Upper lobe of right lung (tissue), 1 donor: ENCODE measurements at regions not wholly inside any gene's neighbourhood (a gene's known extent, or its start where the extent isn't known, plus 50 kb on each side); places are given as distances from the start of the nearest gene placed in this dataset.

Experiments
- ATAC-seq: fragments of 200-7000 bp; cut with Tn5 transposase; one replicate; pipeline ENCODE4 v1.9.1; 2020; ENCODE audit warnings: mild to moderate bottlenecking, moderate library complexity
- DNase-seq: peaks from one replicate; pipeline ENCODE4 v3.0.0-alpha.2; 2020
- H3K27ac ChIP-seq: fragments of 200-600 bp; one replicate; pipeline ENCODE4 v1.8.0; 2022
- H3K27me3 ChIP-seq: fragments of 200-600 bp; one replicate; pipeline ENCODE4 v1.8.0; 2022; ENCODE audit warnings: mild to moderate bottlenecking
- H3K36me3 ChIP-seq: fragments of 200-600 bp; one replicate; pipeline ENCODE4 v1.8.0; 2022
- H3K4me1 ChIP-seq: fragments of 200-600 bp; one replicate; pipeline ENCODE4 v1.8.0; 2022
- H3K4me3 ChIP-seq: fragments of 200-600 bp; one replicate; pipeline ENCODE4 v1.8.0; 2022; ENCODE audit warnings: mild to moderate bottlenecking
- H3K9me3 ChIP-seq: fragments of 200-600 bp; one replicate; pipeline ENCODE4 v1.8.0; 2022
- intact Hi-C: fragments of 100-400 bp; cut with DNase I; formaldehyde crosslinking; loops from one replicate; pipeline ENCODE4 v1.11.0; 2022
- TF ChIP-seq, protein P1 (sequence below): fragments of 200-600 bp; IDR thresholded peaks from one replicate; pipeline ENCODE4 v1.8.0; 2022; ENCODE audit warnings: antibody characterized with exemption
- donor health status: DM: no; HTN: yes; CAD: no; lungs with severe emphysema.

- Histone ChIP-seq H3K36me3 (no peaks in the 10 kb centered on the region), H3K9me3 (no peaks in the 10 kb centered on the region), H3K4me1 (no peaks in the 10 kb centered on the region), H3K4me3 (no peak overlapping the region), H3K27ac (no peak overlapping the region), H3K27me3 (no peaks in the 10 kb centered on the region)
- intact Hi-C loops: no loop called here
- no peak for DNase-seq
- ATAC-seq: no peak
- TF ChIP-seq, protein P1, sequence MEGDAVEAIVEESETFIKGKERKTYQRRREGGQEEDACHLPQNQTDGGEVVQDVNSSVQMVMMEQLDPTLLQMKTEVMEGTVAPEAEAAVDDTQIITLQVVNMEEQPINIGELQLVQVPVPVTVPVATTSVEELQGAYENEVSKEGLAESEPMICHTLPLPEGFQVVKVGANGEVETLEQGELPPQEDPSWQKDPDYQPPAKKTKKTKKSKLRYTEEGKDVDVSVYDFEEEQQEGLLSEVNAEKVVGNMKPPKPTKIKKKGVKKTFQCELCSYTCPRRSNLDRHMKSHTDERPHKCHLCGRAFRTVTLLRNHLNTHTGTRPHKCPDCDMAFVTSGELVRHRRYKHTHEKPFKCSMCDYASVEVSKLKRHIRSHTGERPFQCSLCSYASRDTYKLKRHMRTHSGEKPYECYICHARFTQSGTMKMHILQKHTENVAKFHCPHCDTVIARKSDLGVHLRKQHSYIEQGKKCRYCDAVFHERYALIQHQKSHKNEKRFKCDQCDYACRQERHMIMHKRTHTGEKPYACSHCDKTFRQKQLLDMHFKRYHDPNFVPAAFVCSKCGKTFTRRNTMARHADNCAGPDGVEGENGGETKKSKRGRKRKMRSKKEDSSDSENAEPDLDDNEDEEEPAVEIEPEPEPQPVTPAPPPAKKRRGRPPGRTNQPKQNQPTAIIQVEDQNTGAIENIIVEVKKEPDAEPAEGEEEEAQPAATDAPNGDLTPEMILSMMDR: no peak
These were observed 379.0 kb downstream of the CCER1 start for GRCh38 chr12:90575995-90576394.

- Histone ChIP-seq H3K4me1 (no peaks in the 10 kb centered on the region), H3K27ac (no peak overlapping the region), H3K36me3 (no peaks in the 10 kb centered on the region), H3K27me3 (no peaks in the 10 kb centered on the region), H3K9me3 (no peaks in the 10 kb centered on the region), H3K4me3 (no peak overlapping the region)
- DNase-seq (no peak), ATAC-seq (no peak)
- intact Hi-C loops: no loop called here
- TF ChIP-seq, protein P1: no peak
These were observed 380.3 kb downstream of the CCER1 start for GRCh38 chr12:90574676-90575075.

DNA sequence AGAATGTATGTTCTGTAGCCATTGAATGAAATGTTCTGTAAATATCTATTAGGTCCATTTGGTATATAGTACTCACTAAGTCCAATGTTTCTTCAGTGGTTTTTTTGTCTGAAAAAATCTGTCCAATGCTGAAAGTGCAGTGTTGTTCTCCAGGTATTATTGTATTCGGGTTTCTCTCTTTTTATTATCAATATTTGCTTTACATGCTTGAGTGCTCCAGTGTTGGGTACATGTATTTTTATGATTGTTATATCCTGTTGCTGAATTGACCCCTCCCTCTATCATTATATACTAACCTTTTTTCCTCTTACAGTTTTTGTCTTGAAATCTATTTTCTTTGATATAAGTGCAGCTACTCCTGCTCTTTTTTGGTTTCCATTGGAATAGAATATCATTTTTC is 382.2 kb downstream of the CCER1 start:
- Histone ChIP-seq H3K4me3 (no peak overlapping the region), H3K9me3 (no peaks in the 10 kb centered on the region), H3K27me3 (no peaks in the 10 kb centered on the region), H3K27ac (no peak overlapping the region), H3K4me1 (no peaks in the 10 kb centered on the region), H3K36me3 (no peaks in the 10 kb centered on the region)
- TF ChIP-seq, protein P1: no peak
- ATAC-seq: no peak
- intact Hi-C loops: no loop called here
- no peak for DNase-seq

DNA sequence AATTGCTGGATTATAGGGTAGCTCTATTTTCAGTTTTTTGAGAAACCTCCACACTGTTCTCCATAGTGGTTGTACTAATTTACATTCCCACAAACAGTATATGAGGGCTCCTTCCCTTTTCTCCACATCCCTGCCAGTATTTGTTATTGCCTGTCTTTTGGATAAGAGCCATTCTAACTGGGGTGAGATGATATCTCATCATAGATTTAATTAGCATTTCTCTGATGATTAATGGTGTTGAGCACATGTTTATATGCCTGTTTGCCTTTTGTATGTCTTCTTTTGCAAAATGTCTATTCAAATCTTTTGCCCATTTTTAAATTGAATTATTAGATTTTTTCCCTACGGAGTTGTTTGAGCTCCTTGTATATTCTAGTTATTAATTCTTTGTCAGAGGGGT is 385.3 kb downstream of the CCER1 start:
- Histone ChIP-seq H3K4me1 (no peaks in the 10 kb centered on the region), H3K36me3 (no peaks in the 10 kb centered on the region), H3K27me3 (no peaks in the 10 kb centered on the region), H3K27ac (no peak overlapping the region), H3K4me3 (no peak overlapping the region), H3K9me3 (no peaks in the 10 kb centered on the region)
- no peak for ATAC-seq
- no peak for DNase-seq
- TF ChIP-seq, protein P1: no peak
- intact Hi-C loops: no loop called here

- no peak for DNase-seq
- ATAC-seq: no peak
- no peaks in the 10 kb centered on the region for H3K27me3 ChIP-seq
- H3K27ac ChIP-seq: no peak overlapping the region
- H3K4me3 ChIP-seq: no peak overlapping the region
- TF ChIP-seq, protein P1: no peak
- no peaks in the 10 kb centered on the region for H3K9me3 ChIP-seq
- intact Hi-C loops: no loop called here
- H3K36me3 ChIP-seq: no peaks in the 10 kb centered on the region
- no peaks in the 10 kb centered on the region for H3K4me1 ChIP-seq
These were observed 392.3 kb downstream of the CCER1 start for GRCh38 chr12:90562671-90563070.

DNA sequence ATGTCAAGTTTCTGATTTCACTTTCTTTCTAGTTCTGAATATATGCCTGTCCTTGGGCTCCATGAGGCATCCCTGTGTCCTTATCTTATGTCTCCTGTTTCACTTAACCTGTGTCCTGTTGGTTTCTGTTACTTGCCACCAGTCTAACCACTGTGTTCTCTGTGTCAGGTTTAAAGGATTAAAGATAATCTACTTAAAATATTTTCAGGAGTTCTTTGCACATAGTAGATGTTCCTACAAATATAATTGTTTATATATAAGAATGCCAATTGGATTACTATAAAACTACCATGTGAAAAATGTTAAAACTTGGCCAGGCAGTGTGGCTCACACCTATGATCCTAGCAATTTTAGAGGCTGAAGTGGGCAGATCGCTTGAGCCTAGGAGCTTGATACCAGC is 406.4 kb downstream of the CCER1 start:
- Histone ChIP-seq H3K27ac (no peak overlapping the region), H3K4me3 (no peak overlapping the region), H3K36me3 (no peaks in the 10 kb centered on the region), H3K27me3 (no peaks in the 10 kb centered on the region), H3K9me3 (no peaks in the 10 kb centered on the region), H3K4me1 (no peaks in the 10 kb centered on the region)
- TF ChIP-seq, protein P1: no peak
- intact Hi-C loops: no loop called here
- DNase-seq (no peak), ATAC-seq (no peak)
